ENCODE measurements at regions not wholly inside any gene's neighbourhood (a gene's known extent, or its start where the extent isn't known, plus 50 kb on each side); places are given as distances from the start of the nearest gene placed in this dataset.

- peaks cover 25% of the 10 kb centered on the region for H3K27me3 ChIP-seq
- H3K27ac ChIP-seq, result no peak overlapping the region
- TF ChIP-seq CTCF (IDR thresholded peaks at IDR 0.05), result no peak
- H3K4me3 ChIP-seq (ENCODE audit: low read depth in 1 of 2, low read length in 1 of 2), result no peak overlapping the region
- no peaks in the 10 kb centered on the region for H3K36me3 ChIP-seq
- no peaks in the 10 kb centered on the region for H3K4me1 ChIP-seq (ENCODE audit: control insufficient read depth in 1 of 2, insufficient read depth in 1 of 2, low read depth in 1 of 2, low read length in 1 of 2)
- no peaks in the 10 kb centered on the region for H3K9me3 ChIP-seq
These were observed 190.1 kb upstream of the GLI2 start for GRCh38 chr2:120545521-120546047.

- Histone ChIP-seq H3K4me3 (ENCODE audit: low read depth in 1 of 2, low read length in 1 of 2) (no peak overlapping the region), H3K4me1 (ENCODE audit: control insufficient read depth in 1 of 2, insufficient read depth in 1 of 2, low read depth in 1 of 2, low read length in 1 of 2) (no peaks in the 10 kb centered on the region), H3K9me3 (no peaks in the 10 kb centered on the region), H3K27ac (no peak overlapping the region), H3K36me3 (no peaks in the 10 kb centered on the region), H3K27me3 (peaks cover 31% of the 10 kb centered on the region)
- TF ChIP-seq CTCF (IDR thresholded peaks at IDR 0.05), result no peak
These were observed 189.4 kb upstream of the GLI2 start for GRCh38 chr2:120546048-120546864.

GRCh38 chr2:120546865-120547390, 188.7 kb upstream of the GLI2 start:
- H3K36me3 ChIP-seq, result no peaks in the 10 kb centered on the region
- H3K4me3 ChIP-seq (ENCODE audit: low read depth in 1 of 2, low read length in 1 of 2), result no peak overlapping the region
- no peak for TF ChIP-seq CTCF (IDR thresholded peaks at IDR 0.05)
- H3K9me3 ChIP-seq, result no peaks in the 10 kb centered on the region
- no peak overlapping the region for H3K27ac ChIP-seq
- no peaks in the 10 kb centered on the region for H3K4me1 ChIP-seq (ENCODE audit: control insufficient read depth in 1 of 2, insufficient read depth in 1 of 2, low read depth in 1 of 2, low read length in 1 of 2)
- H3K27me3 ChIP-seq, result peaks cover 38% of the 10 kb centered on the region

DNA sequence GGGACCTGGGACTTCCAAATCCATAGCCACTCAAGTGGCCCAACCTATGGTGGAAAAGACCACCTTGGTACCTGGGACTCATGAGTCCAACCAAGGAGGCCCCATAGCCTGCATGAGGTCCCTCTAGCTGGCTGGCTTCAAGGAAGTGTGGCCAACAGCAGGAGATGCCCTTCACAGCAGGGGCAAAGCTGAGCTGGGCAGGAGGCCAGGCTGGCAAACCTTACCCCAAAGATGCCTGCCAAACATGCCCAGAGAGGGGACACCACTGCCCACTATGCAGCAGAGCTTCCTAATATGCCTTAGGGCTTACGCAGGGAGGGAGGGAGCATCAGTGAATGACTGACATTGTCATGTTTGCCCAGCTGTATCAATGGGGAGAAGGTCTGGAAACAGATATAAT, 188.0 kb upstream of the GLI2 start:
- Histone ChIP-seq H3K9me3 (no peaks in the 10 kb centered on the region), H3K4me3 (ENCODE audit: low read depth in 1 of 2, low read length in 1 of 2) (no peak overlapping the region), H3K27ac (no peak overlapping the region), H3K27me3 (peaks cover 42% of the 10 kb centered on the region), H3K4me1 (ENCODE audit: control insufficient read depth in 1 of 2, insufficient read depth in 1 of 2, low read depth in 1 of 2, low read length in 1 of 2) (no peaks in the 10 kb centered on the region), H3K36me3 (no peaks in the 10 kb centered on the region)
- no peak for TF ChIP-seq CTCF (IDR thresholded peaks at IDR 0.05)

DNA sequence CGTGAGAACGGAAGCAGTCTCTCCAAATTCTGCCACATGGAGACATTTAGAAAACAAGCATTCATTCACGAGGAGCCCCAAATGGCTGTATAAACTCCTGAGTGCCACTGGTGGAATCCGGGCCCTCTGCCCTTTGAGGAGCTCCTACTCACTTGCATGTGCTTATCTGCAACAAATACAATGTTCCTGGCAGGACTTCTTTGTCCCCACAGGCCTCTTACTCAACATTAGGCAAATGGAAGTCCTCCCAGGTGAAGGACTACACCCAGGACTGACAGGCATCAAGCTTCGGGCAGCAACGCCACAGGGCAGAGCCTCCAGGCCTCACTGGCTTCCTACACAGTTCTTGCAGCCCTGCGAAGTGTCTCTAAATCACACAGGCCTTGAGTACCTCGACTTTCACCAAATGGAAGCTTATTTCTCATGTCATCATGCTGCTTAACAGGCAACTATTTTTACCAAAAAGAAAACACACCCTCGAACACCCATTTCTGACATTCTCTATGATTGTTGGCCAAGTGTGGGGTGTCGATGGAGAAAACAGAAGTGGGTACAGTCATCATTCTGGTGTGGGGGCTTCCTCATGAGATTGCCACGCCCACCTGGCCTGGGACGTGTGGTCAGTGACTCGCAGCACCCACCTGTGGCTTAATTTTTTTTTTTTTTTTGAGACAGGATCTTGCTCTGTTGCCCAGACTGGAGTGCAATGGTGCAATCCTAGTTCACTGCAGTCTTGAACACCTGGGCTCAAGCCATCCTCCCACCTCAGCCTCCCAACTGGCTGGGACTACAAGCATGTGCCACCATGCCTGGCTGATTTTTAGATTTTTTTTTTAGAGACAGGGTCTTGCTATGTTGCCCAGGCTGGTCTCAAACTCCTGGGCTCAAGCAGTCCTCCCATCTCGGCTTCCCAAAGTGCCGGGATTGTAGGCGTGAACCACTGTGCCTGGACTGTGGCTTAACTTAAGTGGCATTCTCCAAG, 186.8 kb upstream of the GLI2 start:
- no peaks in the 10 kb centered on the region for H3K9me3 ChIP-seq
- H3K4me1 ChIP-seq (ENCODE audit: control insufficient read depth in 1 of 2, insufficient read depth in 1 of 2, low read depth in 1 of 2, low read length in 1 of 2), result no peaks in the 10 kb centered on the region
- H3K36me3 ChIP-seq, result no peaks in the 10 kb centered on the region
- no peak overlapping the region for H3K4me3 ChIP-seq (ENCODE audit: low read depth in 1 of 2, low read length in 1 of 2)
- H3K27me3 ChIP-seq, result peaks cover 42% of the 10 kb centered on the region
- TF ChIP-seq CTCF (IDR thresholded peaks at IDR 0.05), result no peak
- H3K27ac ChIP-seq, result no peak overlapping the region

Data from neutrophil (primary cell).